ENCODE measurements at regions not wholly inside any gene's neighbourhood (a gene's known extent, or its start where the extent isn't known, plus 50 kb on each side); places are given as distances from the start of the nearest gene placed in this dataset.

DNA sequence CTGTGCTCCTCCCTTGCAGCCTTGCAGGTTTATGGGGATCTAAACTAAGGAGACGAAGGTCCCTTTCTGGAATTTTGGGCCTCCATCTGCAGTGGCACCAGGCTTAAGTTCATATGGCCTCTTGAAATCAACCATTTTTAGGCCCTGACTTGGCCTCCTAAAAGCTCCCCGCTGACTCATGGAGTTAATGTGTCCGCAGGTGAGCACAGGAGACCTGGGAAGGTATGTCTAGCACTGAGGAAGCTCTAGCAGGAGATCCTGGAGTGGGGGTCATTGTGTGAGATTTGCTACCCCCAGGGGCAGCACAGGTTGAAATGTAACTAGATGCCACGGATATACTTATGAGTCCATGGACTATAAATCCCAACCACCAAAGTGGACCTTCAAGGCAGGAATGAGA lies 95.9 kb upstream of the CELF4 start:
- DNase-seq: no peak

DNA sequence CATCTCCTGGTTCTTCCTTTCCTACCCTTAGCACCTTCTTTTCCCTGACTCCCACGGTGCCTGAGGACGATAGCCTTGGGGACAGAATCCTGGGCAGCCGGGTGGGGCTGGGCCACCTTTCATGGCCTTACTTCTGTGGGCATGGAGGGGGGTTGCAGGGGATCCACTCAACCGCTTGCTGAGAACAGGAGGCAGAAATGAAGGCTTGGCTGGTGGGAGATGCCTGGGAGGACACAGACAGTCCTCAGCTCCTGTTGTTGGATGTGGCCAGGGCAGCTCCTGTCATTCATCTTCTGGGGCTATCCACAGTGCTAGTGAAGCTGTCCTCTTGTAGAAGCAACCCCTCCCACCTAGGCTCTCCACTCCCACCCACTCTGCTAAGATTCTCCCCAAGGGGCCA lies 95.5 kb upstream of the CELF4 start:
- DNase-seq: no peak

DNA sequence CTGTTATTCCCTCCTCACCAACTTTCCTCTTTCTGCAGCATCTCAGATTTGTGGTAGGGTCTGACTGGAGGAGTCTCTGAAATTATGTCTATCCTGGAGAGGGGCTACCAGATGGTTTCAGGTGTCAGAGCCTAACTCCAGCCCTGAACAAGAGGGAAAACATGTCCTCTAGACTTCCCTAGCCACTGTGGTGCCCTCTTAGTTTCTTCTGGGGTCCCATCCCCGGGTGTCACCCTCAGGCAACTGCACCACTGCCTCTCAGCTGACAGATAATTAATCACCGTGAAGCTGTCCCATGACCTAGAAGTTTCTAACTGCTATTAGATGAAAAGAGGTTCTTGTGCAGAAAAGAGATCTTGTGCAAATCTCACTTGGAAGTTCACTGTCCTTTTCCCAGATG lies 95.1 kb upstream of the CELF4 start:
- no peak for DNase-seq

DNA sequence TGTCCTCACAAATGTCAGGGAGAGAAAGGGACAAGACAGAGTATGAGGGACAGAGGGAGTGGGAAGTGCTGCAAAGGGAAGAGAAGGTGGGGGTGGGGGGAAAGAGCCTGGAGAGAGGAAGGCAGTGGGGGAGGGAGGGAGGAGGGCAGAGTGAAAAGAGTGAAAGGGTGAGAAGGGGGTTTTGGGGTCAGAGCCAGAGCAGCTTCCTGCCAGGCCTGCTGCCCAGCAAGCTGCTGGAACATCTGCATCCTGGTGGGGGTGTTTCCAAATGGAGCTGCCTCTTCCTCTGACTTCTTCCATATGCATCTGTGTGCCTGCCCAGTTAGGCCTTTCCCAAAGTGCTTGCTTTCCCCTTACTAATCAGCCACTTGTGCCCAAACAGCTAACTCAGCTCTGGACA lies 94.3 kb upstream of the CELF4 start:
- no peak for DNase-seq

- no peak for DNase-seq
Observed at GRCh38 chr18:37658894-37659293, 93.3 kb upstream of the CELF4 start.

DNA sequence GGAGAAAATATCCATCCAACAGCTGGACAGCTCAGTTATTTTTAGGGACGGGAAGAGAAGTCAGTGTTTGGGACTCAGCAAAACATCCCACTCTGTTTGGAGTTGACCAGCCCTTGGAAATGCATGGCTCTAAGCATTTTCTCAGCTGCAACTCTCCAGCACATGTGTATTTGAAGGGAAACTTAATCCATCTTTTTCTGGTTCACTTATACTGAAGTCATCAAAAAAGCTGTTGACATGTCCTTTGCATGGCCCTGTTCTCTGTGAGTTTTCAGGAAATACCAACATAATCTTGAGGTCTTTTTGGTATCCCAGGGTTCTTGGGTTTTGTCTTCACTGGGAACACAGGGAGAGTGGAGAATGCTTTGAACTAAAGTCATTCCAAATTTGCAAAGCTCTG lies 91.9 kb upstream of the CELF4 start:
- no peak for DNase-seq

- no peak for DNase-seq
Observed at GRCh38 chr18:37654731-37655369, 89.3 kb upstream of the CELF4 start.

- no peak for DNase-seq
Observed at GRCh38 chr18:37654034-37654433, 88.4 kb upstream of the CELF4 start.

GRCh38 chr18:37653618-37654017 lies 88.0 kb upstream of the CELF4 start:
- DNase-seq: no peak

- no peak for DNase-seq
Observed at GRCh38 chr18:37649930-37650329, 84.3 kb upstream of the CELF4 start.

GRCh38 chr18:37649416-37649815 lies 83.8 kb upstream of the CELF4 start:
- DNase-seq: no peak

GRCh38 chr18:37641573-37641972 lies 76.0 kb upstream of the CELF4 start:
- DNase-seq: no peak

DNA sequence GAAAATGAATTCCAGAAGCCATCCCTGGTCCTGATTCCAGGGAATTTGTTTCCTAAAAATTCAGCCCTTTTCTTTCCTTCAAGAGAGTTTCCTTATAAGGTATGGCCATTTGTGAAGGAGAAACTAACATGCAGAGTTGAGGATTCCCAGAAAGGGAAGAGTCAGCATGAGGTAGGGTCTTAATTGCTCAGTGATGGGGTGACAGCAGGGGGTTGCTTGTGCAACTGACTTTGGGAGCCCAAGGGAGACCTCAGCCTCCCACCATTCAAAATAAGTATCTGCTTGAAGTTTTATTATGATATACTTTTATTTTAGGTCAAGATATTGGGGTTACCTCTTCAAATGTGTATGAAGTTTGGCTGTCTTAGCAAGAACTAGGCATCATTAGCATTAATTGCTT lies 74.9 kb upstream of the CELF4 start:
- DNase-seq: no peak

- no peak for DNase-seq
Observed at GRCh38 chr18:37639846-37640245, 74.2 kb upstream of the CELF4 start.

GRCh38 chr18:37637478-37637850 lies 71.9 kb upstream of the CELF4 start:
- DNase-seq: no peak

DNA sequence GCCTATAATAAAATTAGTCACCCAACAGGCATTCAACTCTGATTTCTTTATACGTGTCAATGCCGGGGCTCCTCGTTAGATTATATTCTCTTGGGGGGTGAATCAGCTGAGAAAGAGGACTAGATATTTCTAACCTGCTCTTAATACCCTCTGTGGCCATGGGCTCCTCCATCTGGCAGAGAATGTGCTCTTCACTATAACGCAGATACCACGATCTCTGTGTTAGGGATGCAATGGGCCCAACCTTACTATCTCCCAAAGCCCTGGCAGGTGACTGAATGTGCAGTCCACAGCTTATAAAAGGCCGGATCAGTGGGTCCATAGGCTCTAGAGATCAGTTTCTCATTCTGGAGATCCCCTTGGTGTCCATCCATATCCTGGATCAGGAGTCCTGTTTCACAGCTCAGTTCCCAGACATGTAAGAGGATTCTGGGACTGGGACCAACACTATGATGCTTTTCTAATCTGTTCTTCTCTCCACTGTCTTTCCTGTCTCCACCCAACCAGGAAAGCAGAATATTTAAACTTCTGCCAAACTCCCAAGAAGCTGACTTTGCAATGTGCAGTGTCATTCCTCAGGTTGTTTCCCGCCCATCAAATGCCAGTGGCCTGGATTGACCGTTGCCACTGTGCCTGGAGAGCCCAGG lies 71.4 kb upstream of the CELF4 start:
- DNase-seq: no peak

- DNase-seq: no peak
Observed at GRCh38 chr18:37634516-37634915, 68.9 kb upstream of the CELF4 start.

DNA sequence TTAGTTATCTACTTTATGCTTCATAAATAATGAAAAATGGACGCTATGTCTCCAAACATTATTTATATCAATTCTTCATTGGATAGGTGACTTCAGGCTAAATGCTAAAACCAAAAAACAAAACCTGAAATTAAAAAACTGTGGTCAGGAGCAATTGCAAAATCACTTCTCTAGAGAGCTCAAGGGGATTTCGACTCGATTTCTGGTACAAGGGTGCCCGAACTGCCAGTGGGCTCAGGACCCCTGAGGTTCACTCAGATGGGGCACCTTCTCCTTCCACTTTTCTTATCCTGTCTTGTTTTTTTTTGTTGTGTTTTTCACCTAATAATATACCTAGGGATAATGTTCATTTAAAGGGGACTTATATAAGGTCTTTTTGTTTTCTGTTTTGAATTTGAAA lies 65.8 kb upstream of the CELF4 start:
- no peak for DNase-seq

DNA sequence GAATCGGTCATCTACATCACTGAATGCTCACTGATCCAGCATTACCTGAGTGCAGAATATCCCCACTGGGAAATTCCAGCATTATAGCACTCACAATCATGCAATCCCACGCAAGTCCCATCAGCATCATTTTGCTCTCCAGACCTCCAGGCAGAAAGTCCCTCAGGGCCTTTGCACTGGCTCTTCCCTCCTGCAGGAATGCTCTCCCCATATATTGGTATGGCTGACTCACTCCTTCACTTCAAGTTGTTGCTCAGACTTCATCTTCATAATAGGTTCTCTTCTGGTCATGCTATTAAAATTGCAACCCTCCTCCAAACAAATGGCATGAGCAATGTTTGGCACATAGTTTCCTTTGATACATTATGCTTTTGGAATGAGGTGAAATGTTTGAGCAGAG lies 64.7 kb upstream of the CELF4 start:
- no peak for DNase-seq

DNA sequence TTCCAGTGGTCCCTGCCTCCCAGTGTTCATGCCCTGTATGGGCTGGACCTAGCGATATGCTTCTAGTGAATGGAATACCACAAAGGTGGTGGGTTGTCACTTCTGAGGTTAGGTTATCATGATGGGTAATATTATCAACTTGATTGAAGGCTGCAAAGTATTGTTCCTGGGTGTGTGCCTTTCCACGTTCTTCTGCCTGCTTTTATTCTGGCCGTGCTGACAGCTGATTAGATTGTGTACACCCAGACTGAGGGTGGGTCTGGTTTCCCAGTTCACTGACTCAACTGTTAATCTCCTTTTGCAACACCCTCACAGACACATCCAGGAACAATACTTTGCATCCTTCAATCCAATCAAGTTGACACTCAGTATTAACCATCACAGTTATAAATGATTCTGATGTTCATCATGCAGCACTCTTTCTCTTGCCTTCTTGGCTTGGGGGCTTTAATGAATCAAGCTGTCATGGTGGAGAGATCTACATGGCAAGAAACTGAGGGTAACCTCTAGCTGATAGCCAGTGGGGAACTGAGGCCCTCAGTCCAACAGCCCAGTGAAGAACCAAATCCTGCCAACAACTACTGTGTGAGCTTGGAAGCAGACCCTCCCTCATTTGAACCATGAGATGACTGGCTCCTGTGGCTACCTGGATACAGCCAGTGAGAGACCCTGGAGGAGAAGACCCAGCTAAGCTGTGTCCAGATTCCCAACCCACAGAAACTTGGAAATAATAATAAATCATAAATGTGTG lies 63.0 kb upstream of the CELF4 start:
- DNase-seq: no peak

DNA sequence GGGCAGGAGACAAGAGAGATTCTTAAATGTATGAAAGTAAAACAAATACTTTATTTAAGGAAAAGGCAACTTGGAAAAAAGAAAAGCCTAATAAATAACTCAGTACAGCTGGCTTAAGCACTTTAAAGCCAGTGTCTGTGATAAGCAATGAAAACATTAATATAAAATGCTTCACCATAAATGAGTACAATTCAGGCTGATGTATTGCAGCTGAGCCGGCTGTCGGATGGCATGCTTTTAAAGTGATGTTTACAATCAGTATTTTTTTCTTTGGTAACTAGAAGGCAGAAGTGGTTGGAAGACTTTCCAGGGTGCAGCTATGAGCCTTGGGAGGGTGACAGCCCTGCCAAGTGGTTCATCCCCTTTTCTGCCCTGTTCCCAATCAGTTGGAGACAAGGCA lies 58.7 kb upstream of the CELF4 start:
- DNase-seq: no peak

- no peak for DNase-seq
Observed at GRCh38 chr18:37619964-37620363, 54.4 kb upstream of the CELF4 start.

GRCh38 chr18:37617623-37618022 lies 52.0 kb upstream of the CELF4 start:
- DNase-seq: no peak

Measured in NCI-H2081 treated with DMSO at 0.1 percent for 48 hours (cell line).